Hepatocyte (in vitro differentiated cells): ENCODE measurements at regions not wholly inside any gene's neighbourhood (a gene's known extent, or its start where the extent isn't known, plus 50 kb on each side); places are given as distances from the start of the nearest gene placed in this dataset.

Experiments used
- DNase-seq: peaks from one replicate; pipeline ENCODE4 v3.0.0-alpha.2; 2016; ENCODE audit warnings: low spot score
- H2AFZ ChIP-seq: fragments of 200-600 bp; sonication (generic); 2 replicates; pipeline ENCODE4 v1.6.0; 2016; ENCODE audit warnings: antibody characterized with exemption, mild to moderate bottlenecking
- H3K27ac ChIP-seq: fragments of 200-600 bp; sonication (generic); 2 replicates; pipeline ENCODE4 v1.5.1; 2016; ENCODE audit warnings: mild to moderate bottlenecking
- H3K27me3 ChIP-seq: fragments of 200-600 bp; sonication (generic); 2 replicates; pipeline ENCODE4 v1.6.1; 2016
- H3K36me3 ChIP-seq: fragments of 200-600 bp; sonication (generic); replicated peaks from 2 replicates; pipeline ENCODE4 v1.5.1; 2016; ENCODE audit warnings: low read depth; ENCODE audit not compliant: insufficient read depth
- H3K4me1 ChIP-seq: fragments of 200-600 bp; sonication (generic); 2 replicates; pipeline ENCODE4 v1.5.1; 2016; ENCODE audit warnings: mild to moderate bottlenecking, moderate library complexity; ENCODE audit not compliant: insufficient read depth
- H3K4me2 ChIP-seq: fragments of 200-600 bp; sonication (generic); 2 replicates; pipeline ENCODE4 v1.6.0; 2016
- H3K4me3 ChIP-seq: fragments of 200-600 bp; sonication (generic); 2 replicates; pipeline ENCODE4 v1.5.1; 2016; ENCODE audit warnings: mild to moderate bottlenecking
- H3K79me2 ChIP-seq: fragments of 200-600 bp; sonication (generic); 2 replicates; pipeline ENCODE4 v1.6.0; 2017; ENCODE audit warnings: mild to moderate bottlenecking
- H3K9me2 ChIP-seq: fragments of 200-600 bp; sonication (generic); replicated peaks from 2 replicates; pipeline ENCODE4 v1.6.0; 2017; ENCODE audit warnings: mild to moderate bottlenecking; ENCODE audit not compliant: insufficient read depth
- H3K9me3 ChIP-seq: fragments of 200-600 bp; sonication (generic); 2 replicates; pipeline ENCODE4 v1.5.1; 2016; ENCODE audit warnings: low read depth, mild to moderate bottlenecking
- H4K20me1 ChIP-seq: fragments of 200-600 bp; sonication (generic); 2 replicates; pipeline ENCODE4 v1.6.0; 2016; ENCODE audit warnings: mild to moderate bottlenecking; ENCODE audit not compliant: insufficient read depth, poor library complexity, severe bottlenecking
- CTCF ChIP-seq: fragments of 200-600 bp; sonication (generic); IDR thresholded peaks from 2 replicates; pipeline ENCODE4 v1.5.1; 2016; ENCODE audit warnings: antibody characterized with exemption, mild to moderate bottlenecking; ENCODE audit not compliant: poor library complexity
- EZH2 ChIP-seq: fragments of 200-600 bp; sonication (generic); IDR thresholded peaks from 2 replicates; pipeline ENCODE4 v1.6.1; 2016; ENCODE audit warnings: antibody characterized with exemption, mild to moderate bottlenecking, borderline replicate concordance
- EZH2phosphoT487 ChIP-seq: fragments of 200-600 bp; sonication (generic); IDR thresholded peaks from one replicate; pipeline ENCODE4 v1.6.1; 2018; ENCODE audit warnings: antibody characterized with exemption, mild to moderate bottlenecking, low read depth, moderate library complexity; ENCODE audit not compliant: unreplicated experiment, severe bottlenecking
- WGBS: methylation state at CpG from one replicate; pipeline ENCODE4 v1.1.6; 2016; ENCODE audit warnings: low lambda C conversion rate; ENCODE audit errors: missing lambda C conversion rate; 5-methylcytosine and 5-hydroxymethylcytosine counted together

- no peak overlapping the region for H2AFZ ChIP-seq
- H3K36me3 ChIP-seq: no peaks in the 10 kb centered on the region
- no peak for TF ChIP-seq CTCF
- no peak for TF ChIP-seq EZH2
- no peak for TF ChIP-seq EZH2phosphoT487
- no peak overlapping the region for H3K4me2 ChIP-seq
- no peak for DNase-seq
- no peaks in the 10 kb centered on the region for H3K27me3 ChIP-seq
- H3K79me2 ChIP-seq: no peaks in the 10 kb centered on the region
- H3K9me3 ChIP-seq: no peaks in the 10 kb centered on the region
- no peaks in the 10 kb centered on the region for H4K20me1 ChIP-seq
- no peaks in the 10 kb centered on the region for H3K9me2 ChIP-seq
- WGBS: 61% methylated on average over 5 of the region's 5 CpGs
- peak overlapping the region; percentile 8 for H3K27ac ChIP-seq
- no peak overlapping the region for H3K4me3 ChIP-seq
- H3K4me1 ChIP-seq: no peaks in the 10 kb centered on the region
Observed at GRCh38 chr12:105820429-105821125, 318.2 kb downstream of the NUAK1 start.

- no peak for TF ChIP-seq EZH2phosphoT487
- TF ChIP-seq EZH2: no peak
- no peak for TF ChIP-seq CTCF
- Histone ChIP-seq H3K4me1 (no peaks in the 10 kb centered on the region), H3K4me2 (no peak overlapping the region)
Observed at GRCh38 chr12:105822131-105823105, 316.3 kb downstream of the NUAK1 start.

GRCh38 chr12:105823810-105824209 lies 314.9 kb downstream of the NUAK1 start:
- H3K27ac ChIP-seq: no peak overlapping the region
- H2AFZ ChIP-seq: no peak overlapping the region
- H3K36me3 ChIP-seq: no peaks in the 10 kb centered on the region
- H3K4me1 ChIP-seq: no peaks in the 10 kb centered on the region
- no peak overlapping the region for H3K4me2 ChIP-seq
- no peaks in the 10 kb centered on the region for H3K9me2 ChIP-seq
- H4K20me1 ChIP-seq: no peaks in the 10 kb centered on the region
- 100% methylated on average over 3 of the region's 3 CpGs for WGBS
- H3K9me3 ChIP-seq: no peaks in the 10 kb centered on the region
- H3K79me2 ChIP-seq: no peaks in the 10 kb centered on the region
- no peak for DNase-seq
- TF ChIP-seq CTCF (no peak), EZH2phosphoT487 (no peak), EZH2 (no peak)
- no peak overlapping the region for H3K4me3 ChIP-seq
- no peaks in the 10 kb centered on the region for H3K27me3 ChIP-seq

More at GRCh38 chr12:105822131-105823105, 316.3 kb downstream of the NUAK1 start:
- Histone ChIP-seq H2AFZ (no peak overlapping the region), H3K36me3 (no peaks in the 10 kb centered on the region), H3K79me2 (no peaks in the 10 kb centered on the region), H3K9me3 (no peaks in the 10 kb centered on the region), H3K27me3 (no peaks in the 10 kb centered on the region), H4K20me1 (no peaks in the 10 kb centered on the region), H3K9me2 (no peaks in the 10 kb centered on the region), H3K4me3 (no peak overlapping the region), H3K27ac (no peak overlapping the region)
- no peak for DNase-seq
- WGBS: 81% methylated on average over 11 of the region's 11 CpGs
